Epithelial cell of proximal tubule (primary cell): ENCODE measurements at regions not wholly inside any gene's neighbourhood (a gene's known extent, or its start where the extent isn't known, plus 50 kb on each side); places are given as distances from the start of the nearest gene placed in this dataset.

ENCODE experiments used
- DNase-seq: peaks from one replicate; pipeline ENCODE4 v3.0.0-alpha.2; 2011; ENCODE audit warnings: low read depth
- H3K4me3 ChIP-seq: 2 replicates; pipeline ENCODE4 v1.5.1; 2011; ENCODE audit warnings: low read depth, mild to moderate bottlenecking, low read length
- CTCF ChIP-seq: conservative IDR thresholded peaks from 2 replicates; pipeline ENCODE4 v1.5.1; 2012; ENCODE audit warnings: low read depth, mild to moderate bottlenecking, low read length

GRCh38 chr2:76310894-76311633 lies 600.3 kb upstream of the GCFC2 start:
- H3K4me3 ChIP-seq: no peak overlapping the region
- no peak for TF ChIP-seq CTCF
- DNase-seq: no peak

- DNase-seq: no peak
- H3K4me3 ChIP-seq: no peak overlapping the region
- no peak for TF ChIP-seq CTCF
Observed at GRCh38 chr2:76307495-76307894, 596.8 kb upstream of the GCFC2 start.

GRCh38 chr2:76298041-76298440 lies 587.3 kb upstream of the GCFC2 start:
- TF ChIP-seq CTCF: no peak
- no peak for DNase-seq
- H3K4me3 ChIP-seq: no peak overlapping the region

- no peak for TF ChIP-seq CTCF
Observed at GRCh38 chr2:76296438-76296837, 585.7 kb upstream of the GCFC2 start.

GRCh38 chr2:76295762-76296161 lies 585.0 kb upstream of the GCFC2 start:
- TF ChIP-seq CTCF: no peak
- no peak for DNase-seq
- H3K4me3 ChIP-seq: no peak overlapping the region

More at GRCh38 chr2:76296438-76296837, 585.7 kb upstream of the GCFC2 start:
- no peak for DNase-seq
- H3K4me3 ChIP-seq: no peak overlapping the region

GRCh38 chr2:76288598-76288997 lies 577.9 kb upstream of the GCFC2 start:
- TF ChIP-seq CTCF: no peak
- no peak for DNase-seq
- H3K4me3 ChIP-seq: no peak overlapping the region

- H3K4me3 ChIP-seq: no peak overlapping the region
- no peak for DNase-seq
- TF ChIP-seq CTCF: no peak
Observed at GRCh38 chr2:76288146-76288545, 577.4 kb upstream of the GCFC2 start.
